Eye (tissue), 1 donor: ENCODE measurements at regions not wholly inside any gene's neighbourhood (a gene's known extent, or its start where the extent isn't known, plus 50 kb on each side); places are given as distances from the start of the nearest gene placed in this dataset.
A peak's percentile ranks its signal among the peaks of the same experiment; 100 is the strongest.

Experiments used
- DNase-seq: peaks from one replicate; pipeline ENCODE4 v3.0.0-alpha.2; 2015

DNA sequence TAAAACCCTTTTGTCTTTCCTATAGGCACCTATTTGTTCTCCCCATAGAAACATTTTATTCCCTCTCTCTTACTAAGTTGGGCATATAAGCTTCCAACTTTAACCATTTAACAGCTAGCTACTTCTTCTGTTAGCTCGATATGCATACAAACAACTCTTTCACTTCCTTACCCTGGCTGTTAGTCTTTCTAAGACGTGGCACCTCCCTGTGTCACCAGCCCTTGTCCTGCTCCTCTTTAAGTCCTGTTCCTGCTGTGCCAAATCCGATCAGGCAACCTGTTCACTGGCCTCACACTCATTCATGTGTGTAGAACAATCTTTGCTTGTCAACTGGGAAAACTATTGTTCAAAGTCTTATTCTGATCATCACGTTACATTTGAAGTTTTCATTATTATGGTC is 1376.1 kb upstream of the TENM4 start:
- no peak for DNase-seq

DNA sequence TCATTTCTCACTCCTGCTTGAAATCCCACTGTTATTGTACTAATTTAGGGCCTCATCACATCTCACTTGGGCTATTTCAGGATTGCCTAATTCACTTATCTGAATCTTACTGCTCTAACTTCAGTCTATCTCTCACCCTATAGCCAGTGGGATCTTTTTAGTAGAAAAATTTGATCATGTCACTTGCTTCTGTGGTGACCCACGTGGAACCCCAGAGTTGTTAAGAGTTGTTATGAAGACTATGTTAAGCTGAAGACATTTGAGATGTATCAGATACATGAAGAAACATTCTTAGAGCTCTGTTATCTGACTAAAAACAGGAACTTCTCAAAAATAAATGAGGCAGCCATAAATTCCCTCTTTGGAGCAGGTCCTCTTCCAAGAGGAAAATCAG is 1375.6 kb upstream of the TENM4 start:
- no peak for DNase-seq

DNA sequence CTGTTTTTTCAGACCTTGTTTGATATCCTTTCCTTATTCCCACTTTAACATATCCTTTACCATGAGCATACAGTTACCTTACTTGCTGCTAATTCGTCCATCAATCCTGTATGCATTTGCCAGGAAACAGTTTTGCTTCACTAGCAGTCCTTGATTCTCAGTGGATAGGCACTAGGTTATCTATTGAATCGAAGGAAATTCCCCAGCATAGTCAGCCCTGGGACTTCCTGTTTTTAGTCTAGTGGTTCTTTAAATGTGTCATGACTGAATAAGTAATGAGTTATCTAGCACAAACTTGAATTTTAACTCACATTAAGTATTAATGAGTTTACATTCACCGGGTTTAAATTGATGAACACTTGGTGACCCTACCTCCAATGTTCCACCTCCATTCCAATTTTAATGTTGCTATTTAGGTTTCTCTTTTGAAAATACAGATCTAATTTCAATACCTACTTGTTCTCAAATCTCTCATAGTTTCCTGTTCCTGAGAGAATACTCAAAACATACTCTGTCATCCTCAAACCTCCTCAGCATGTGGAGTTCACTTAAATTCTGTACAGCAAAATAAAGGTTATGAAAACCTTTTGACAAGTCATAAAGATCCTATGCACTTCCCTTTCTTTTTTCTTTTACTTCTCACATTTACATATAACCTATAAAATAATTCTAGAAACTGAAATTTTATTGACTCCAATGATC is 1375.1 kb upstream of the TENM4 start:
- DNase-seq = no peak

DNA sequence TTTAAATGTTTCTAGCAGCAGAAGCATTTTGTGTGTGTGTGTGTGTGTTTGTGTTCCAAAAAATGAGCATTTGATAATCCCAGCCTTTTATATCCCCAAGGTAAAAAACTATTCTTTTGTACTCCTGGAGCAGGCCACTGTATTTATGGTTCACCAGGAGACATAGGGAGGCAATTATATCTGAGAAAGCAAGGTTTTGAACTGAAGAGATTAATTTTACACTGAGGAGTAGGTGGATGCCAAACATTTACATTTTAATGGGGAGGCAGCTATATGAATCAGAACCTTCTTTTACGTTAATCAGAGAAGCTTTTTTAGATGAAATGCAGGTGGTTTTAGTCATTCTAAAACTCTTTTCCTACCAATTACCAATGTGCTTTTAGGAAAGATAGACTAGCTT is 1374.0 kb upstream of the TENM4 start:
- no peak for DNase-seq

DNA sequence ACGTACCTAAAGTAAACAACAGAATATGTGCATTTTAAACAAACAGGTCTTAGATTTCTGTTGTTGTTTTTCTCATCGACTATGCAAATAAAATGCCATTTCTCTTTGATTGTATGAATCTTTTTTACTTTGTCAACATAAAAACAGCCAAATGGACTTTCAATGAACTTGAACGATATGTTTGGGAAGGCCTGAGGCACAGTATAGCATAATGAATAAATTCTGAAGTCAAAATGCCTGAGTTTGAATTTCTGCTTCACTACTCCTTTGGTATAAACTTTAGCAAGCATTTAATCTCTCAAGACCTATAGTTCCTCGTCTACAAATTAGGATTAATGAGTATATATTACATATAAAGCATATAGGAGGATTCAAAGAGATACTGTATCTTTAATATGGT is 1369.9 kb upstream of the TENM4 start:
- DNase-seq = no peak

DNA sequence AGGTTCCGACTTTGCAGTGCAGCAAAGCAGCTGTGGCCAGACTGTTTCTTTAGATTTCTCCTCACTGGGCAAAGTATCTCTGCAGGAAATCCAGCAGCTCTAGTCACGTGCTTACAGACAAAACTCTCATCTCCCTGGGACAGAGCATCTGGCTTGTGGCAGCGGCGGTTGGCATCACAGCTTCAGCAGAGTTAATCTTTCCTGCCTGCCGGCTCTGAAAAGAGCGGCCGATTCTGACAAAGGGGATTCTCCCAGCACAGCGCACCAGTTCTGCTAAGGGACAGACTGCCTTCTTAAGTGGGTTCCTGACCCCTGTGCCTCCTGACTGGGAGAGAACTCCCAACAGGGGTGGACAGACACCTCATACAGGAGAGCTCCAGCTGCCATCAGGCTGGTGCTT is 1357.3 kb upstream of the TENM4 start:
- DNase-seq = no peak

DNA sequence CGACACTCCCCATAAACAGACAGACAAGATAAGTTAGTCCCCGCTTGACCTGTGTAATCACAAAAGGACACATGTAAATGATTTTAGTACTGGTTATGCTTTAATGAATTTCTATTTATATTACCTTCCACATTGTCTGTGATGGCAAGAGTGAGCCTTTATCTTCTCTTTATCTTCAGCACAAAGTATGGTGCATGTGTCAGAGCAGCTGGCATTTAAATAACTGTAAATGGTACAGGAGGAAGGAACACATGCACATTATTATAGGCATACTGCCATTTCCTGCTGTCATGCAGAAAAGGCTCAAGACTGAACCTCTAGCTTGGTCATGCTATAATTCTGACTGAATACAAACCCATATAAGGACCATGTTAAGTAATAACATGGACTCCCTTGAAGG is 1342.7 kb upstream of the TENM4 start:
- no peak for DNase-seq

DNA sequence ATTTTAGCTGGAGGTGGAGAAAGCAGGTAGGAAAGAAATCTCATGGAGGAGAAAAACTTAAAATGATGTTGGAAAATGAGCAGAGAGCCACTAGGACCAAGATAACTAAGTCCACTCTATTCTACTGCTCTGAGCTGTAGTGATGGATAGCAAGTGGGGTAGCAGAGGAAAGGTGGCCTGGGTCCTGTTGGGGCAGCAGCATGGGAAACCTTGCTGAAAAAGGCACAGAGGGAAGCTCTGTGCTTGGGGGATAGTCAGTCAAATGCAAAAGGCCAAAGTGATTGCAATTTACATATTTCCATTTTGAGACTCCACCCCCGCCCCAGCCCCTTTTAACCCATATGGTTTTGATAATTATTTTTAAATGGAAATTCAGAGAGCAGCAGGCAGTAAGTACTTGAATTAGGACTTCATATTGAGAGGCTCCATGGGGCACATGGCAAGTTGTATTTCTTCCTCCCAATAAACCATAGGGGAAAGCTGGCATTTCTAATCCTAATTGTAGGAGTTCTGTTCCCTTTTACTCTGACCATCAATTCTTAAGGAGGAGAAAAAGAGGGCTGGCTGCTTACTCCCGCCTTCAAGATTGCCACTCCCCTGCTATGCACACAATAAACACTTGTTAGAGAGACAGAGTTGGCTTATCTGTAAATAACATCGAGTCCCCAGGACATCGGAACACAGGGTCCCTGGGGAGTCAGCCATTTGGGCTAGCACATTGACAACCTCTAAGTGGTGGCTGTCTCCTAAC is 1341.5 kb upstream of the TENM4 start:
- no peak for DNase-seq

DNA sequence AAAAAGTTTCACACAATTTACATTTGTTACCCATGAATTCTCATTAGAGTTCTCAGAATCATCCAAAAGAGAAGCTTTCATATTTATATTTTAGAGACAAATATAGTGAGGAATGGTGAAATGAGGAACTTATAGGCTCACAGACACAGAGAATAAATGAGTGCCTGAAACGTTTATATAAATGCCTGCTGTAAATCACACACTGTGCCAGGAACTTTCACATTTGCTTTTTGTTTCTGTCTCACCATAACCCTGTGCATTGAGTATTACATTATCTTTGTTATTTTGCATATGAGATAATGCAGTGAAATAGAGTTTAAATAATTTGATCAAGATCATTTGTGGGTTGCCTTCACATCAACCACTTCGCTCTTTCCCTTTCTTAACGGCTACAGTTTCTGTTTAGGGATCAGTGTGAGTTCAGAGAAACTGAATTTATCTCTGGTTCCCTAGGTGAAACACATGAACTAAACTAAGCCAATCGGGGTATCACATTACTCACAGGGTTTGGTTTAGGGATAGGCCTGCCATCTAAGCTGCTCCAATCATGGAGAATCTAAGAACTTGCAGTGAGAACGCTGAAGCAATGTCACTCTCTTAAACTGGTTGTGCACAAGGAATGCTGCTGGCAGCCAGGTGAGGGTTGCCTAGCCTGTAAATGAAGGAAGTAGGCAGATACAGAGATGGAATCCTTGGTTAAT is 1339.2 kb upstream of the TENM4 start:
- peak; percentile 5 for DNase-seq

DNA sequence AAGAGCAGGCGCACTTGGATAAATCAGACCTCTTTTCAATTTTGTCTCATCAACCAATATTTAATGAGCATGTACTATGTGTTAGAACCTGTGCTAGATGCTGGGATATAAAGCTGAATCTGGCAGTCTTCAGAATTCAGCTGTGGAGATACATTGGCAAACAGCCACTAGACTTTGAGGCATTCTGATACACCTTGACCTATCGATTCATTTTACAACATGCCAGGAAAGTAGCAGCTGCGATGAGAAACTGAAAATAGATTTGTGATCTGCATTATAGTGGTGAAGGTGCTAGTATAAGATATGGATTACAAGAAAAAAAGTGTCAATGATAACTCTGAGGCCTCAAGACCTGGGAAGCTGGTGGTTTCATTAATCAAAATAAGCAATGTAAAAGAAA is 1338.1 kb upstream of the TENM4 start:
- DNase-seq = no peak

DNA sequence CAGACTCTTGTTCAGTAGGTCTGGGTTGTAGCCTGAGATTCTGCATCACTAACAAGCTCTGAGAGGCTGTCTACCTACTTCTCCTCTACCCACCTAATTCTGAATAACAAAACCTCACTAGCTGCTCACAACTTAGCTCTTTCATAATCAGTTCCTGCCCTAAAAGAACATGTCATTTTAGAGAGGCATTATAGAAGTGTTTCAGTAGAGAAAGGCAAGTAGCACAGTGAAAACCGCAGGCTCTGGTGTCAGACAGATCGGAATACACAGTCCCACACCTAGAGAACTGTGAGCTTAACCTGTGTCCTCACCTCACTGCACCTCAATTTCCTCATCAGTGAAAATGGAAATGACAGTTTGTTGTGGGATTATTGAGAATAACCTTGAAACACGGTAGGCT is 1337.6 kb upstream of the TENM4 start:
- no peak for DNase-seq

DNA sequence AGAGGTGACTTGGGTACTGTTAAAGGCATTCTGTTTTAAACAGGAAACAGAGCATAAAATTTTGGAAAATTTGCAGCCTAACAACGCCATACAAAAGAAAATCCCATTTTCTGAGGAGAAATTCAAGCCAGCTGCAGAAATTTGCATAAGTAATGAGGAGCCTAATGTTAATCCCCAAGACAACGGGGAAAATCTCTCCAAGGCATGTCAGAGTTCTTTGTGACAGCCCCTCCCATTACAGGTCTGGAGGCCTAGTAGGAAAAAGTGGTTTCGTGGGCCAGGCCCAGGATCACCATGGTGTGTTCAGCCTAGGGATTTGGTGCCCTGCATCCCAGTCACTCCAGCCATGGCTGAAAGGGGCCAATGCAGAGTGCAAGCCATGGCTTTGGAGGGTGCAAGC is 1333.1 kb upstream of the TENM4 start:
- DNase-seq = no peak

DNA sequence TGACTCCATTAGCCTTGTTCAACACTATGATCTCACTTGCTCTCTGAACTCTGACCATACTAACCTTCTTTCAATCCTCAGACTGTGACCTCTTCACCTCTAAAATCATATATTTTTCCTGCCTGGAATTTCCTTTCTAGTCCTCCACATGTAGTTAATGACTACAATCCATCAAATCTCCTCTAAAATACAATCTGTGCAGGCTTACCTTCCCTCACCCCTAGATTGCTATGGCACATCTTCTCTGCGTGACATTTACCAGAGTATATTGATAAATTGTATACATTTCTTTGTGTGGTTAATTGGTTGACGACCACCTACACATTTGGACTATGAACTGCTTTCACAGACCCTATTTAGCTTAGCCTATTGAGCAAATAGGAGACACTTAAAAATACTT is 1330.2 kb upstream of the TENM4 start:
- DNase-seq = no peak

DNA sequence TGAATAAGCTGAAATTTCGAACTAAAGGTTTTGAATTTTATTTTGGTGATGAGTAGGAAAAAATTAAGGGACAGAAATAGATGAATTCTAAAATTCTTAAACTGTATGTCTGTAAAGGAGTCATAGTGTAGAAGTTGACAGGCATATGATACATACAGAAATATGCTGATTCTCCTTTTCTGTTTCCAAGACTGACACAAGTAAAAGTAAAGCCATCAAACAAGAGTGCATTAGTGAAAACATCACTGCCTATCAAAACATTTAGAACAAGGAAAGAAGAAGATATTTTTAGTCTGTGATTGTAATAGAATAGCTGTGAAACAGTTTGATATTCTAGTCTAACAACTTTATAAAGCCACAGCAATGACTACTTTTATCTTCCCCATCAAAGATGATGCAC is 1318.0 kb upstream of the TENM4 start:
- DNase-seq = no peak

DNA sequence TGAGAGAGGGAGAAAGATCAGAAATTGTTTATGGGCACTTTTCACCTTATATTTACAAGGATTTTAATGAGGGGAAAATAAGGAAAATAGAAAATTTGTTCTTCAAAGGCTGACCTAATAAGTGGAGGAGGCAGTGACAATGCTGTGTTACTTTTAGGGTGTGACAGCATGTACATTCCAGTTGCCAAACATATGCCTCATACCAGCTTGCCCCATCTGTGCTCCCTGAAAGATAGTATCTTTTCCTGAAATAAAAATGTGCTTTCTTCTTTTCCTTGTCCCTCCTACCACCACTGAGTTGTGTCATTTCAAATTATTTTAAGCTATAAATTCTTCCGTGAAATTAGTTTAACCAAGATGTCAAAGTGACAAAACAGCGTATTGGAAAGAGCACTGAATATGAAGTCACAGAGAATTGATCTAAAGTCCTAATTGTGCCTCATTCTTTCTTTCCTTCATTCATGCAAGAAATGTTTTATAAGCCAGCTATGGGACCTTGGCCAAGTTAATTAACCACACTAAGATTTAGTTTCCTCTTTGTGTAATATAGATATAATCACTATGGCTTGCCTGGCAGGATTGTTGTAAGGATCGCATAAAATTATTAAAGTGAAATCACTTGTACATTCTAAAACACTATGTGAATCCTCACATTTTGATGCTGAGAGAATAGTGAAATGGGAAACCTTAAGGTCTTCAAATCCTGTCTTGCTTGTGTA is 1307.5 kb upstream of the TENM4 start:
- peak; percentile 37 for DNase-seq

DNA sequence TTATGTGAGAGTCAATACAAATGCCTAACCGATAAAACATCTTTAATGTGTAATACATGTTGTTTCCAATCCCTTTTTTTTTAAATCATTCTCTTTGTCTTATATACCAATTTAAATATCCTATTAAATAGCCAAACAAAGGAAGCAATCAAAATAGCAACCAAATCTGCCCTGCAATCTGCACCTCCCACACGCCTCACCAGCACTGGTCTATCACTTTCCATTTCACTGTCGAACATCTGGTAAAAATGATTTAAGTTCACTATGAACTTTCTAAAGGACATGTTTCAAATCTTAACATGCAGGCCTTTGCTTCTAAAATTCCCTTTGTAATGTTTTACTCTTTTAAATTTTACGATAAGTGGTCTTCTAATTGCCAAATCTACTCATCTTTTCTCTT is 1305.5 kb upstream of the TENM4 start:
- no peak for DNase-seq

DNA sequence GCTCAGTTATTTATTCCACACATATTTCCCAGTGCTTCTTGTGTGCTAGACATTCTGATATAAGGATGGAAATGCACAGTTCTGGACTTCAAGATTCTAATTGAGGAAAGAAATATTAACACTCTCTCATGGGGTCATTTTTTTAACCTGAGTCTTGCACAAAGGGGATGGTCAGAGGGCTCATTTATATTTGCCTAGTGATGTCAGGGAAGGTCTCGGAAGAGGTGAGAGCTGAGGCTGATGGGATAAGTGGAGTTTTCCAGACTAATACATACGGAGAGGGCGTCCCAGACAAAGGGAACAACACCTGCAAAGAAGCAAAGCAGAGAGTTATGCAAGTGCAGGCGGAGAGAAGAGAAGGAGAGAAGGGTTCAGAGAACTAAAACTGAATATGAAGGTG is 1304.6 kb upstream of the TENM4 start:
- DNase-seq = no peak

DNA sequence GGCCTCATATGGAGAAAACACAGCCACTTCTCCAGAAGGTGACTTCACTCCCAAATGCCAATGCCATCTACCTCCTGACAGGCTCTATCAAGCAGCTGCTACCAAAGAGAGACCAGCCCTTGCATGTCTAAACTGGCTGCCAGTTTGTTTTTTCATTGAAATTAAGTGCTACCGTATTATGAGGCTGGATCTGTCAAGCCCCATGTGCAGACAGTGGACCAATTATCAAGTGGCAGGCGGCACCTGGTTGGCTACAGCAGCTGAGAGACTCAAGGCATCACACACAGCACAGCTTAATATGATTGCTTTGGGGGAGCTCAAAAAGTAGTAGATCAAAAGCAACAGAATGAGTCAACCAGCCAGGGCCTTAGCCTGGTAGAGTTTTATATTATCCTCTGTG is 1293.0 kb upstream of the TENM4 start:
- DNase-seq = no peak

DNA sequence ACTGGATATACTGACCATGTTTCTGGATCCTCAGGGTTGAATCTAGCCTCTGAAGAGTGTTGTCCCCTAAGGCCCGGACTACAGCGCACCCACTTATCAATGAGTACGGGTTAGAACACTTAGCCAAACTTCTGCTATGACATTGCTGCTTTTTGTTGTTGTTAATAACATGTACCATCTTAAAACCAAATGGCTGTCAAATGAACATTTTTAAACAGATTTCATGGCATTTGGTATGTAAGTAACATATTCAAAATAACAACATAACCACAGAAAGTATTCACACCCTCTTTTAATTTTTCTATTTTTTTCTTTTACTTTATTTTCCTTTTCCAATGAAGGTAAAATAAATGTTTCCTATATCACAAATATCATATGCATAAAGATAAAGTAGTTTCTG is 1292.5 kb upstream of the TENM4 start:
- DNase-seq = no peak

DNA sequence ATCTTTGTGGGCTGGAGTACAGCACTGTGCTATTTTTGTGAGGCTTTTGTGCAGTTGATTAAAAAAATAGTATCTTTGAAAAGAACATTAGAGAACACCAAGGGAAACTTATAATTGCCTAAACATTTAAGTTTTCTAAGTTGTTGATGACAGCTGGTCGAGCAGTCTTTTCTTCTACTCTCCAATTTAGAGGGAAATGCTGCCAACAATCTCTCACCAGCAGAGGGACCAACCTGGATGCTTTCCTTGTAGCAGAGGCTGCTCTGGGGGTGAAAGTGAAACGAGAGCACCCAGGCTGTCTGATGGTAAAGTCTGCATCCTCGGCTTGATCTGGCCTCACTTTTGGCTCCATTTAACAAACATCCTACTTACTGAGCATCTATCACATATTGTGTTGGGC is 1286.5 kb upstream of the TENM4 start:
- DNase-seq = no peak

DNA sequence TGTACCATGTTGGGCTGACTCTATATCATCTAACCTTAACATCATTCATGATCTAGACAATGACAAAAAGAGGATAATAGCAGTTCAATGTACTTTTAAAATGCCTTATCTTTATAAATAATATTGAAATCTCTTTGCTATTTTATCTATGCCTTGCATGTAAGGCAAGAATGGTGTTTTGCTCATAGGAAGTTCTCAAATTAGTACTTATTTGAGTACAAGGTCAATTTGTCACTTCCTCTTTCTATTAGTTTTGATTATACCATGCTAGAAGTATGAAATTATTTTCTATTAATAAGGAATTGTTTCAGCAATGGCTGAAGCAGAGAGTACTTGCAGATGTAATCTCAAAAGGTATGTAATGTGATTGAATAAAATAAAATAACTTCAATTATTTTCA is 1285.4 kb upstream of the TENM4 start:
- DNase-seq = no peak

DNA sequence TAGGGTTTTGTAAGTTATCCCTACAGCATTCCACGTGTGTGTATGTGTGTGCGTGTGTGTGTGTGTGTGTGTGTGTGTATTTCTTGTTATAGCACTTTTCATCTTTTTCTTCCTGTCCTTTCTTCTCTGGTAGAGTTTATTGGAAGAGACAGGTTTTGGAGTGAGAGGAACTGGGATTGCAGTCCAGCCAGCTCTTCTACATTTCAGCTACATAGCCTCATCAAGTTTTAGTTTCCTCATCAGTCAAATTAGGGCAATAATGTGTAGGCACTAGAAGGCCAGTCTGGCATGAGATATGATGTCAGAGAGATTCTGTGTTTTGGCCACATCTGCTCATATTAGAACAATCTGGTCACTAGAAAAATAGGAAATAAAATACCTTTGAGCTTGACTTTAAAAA is 1283.5 kb upstream of the TENM4 start:
- no peak for DNase-seq

DNA sequence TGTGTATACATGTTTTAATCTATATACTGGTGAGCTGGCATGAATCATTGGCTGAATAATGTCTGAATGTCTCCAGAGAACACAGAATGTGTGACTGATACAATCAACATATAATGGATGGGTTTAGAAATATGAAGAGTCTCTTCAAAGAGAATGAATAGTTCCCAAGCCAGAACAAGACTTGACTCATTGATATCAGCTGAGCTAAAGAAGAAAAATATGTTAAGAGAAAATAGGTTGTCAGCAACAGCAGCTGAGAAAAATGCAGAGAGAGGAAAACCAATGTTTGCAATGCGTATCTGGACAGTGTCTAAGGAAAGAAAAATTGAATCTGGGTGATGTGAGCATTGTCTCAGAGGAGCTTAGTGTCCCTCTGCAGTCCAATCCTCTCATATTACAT is 1281.8 kb upstream of the TENM4 start:
- no peak for DNase-seq

DNA sequence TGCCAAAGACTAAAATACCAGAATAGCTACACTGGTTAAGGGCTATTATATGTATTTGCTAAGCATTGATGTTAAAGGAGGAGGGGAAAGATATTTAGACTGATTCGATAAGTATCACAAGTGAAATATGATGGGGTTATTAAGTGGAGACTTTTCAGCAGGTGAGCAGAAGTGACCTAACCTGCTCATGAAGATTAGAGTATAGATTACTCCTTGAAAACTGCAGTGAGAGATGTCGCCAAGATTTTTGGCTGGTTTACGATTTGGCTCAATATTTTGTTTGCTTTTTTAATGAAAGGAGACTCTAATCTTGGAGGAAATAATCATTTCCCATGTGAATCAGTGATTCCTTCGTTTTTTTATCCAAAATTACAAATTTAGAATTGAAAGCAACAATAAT is 1279.5 kb upstream of the TENM4 start:
- DNase-seq = no peak
